ENCODE measurements at regions not wholly inside any gene's neighbourhood (a gene's known extent, or its start where the extent isn't known, plus 50 kb on each side); places are given as distances from the start of the nearest gene placed in this dataset.

GRCh38 chr2:188238386-188238785, 53.3 kb upstream of the GULP1 start:
- TF ChIP-seq CTCF (IDR thresholded peaks at IDR 0.05; ENCODE audit: insufficient read depth, low read length, poor library complexity, severe bottlenecking), result no peak
- TF ChIP-seq EZH2phosphoT487 (conservative IDR thresholded peaks at IDR 0.05; ENCODE audit: low read length), result no peak
